NB4 (cell line): ENCODE measurements at regions not wholly inside any gene's neighbourhood (a gene's known extent, or its start where the extent isn't known, plus 50 kb on each side); places are given as distances from the start of the nearest gene placed in this dataset.

Experiments
- DNase-seq: peaks from one replicate; pipeline ENCODE4 v3.0.0; 2010; ENCODE audit warnings: low read depth
- H3K4me3 ChIP-seq: one replicate; pipeline ENCODE4 v1.5.1; 2011; ENCODE audit warnings: mild to moderate bottlenecking, low read depth, low read length, moderate library complexity
- MYC ChIP-seq: IDR thresholded peaks from 2 replicates; pipeline ENCODE4 v1.6.1; 2011; ENCODE audit warnings: low read depth, low read length
- POLR2A ChIP-seq: IDR thresholded peaks from 2 replicates; pipeline ENCODE4 v1.6.1; 2011; ENCODE audit warnings: mild to moderate bottlenecking; ENCODE audit not compliant: insufficient read length; ENCODE audit errors: extremely low read depth
- TF ChIP-seq, protein P1 (sequence below): IDR thresholded peaks from one replicate; pipeline ENCODE4 v1.5.1; 2012; ENCODE audit warnings: low read depth, low read length
- TF ChIP-seq, protein P2 (sequence below): IDR thresholded peaks from 2 replicates; pipeline ENCODE4 v1.6.1; 2011; ENCODE audit warnings: low read depth, low read length

DNA sequence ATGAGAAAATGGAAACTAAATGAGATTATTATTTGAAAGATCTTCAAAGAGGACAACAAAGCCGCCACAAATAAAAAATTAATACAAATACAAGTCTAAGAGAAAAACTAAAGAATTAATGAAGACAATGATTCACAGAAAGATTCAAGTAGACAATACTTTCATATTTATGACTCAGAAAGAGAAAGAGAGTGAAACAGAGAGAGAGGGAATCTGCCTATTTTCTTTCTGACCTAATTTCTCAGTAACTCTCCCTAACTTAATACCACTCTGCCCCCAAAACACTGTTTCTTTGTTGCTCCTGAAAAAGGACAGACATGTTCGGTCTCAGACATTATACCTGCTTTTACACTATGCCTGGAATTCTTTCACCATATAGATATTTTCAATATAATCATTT lies 259.1 kb downstream of the SLC6A15 start:
- no peak for DNase-seq
- TF ChIP-seq MYC: no peak
- TF ChIP-seq, protein P1, sequence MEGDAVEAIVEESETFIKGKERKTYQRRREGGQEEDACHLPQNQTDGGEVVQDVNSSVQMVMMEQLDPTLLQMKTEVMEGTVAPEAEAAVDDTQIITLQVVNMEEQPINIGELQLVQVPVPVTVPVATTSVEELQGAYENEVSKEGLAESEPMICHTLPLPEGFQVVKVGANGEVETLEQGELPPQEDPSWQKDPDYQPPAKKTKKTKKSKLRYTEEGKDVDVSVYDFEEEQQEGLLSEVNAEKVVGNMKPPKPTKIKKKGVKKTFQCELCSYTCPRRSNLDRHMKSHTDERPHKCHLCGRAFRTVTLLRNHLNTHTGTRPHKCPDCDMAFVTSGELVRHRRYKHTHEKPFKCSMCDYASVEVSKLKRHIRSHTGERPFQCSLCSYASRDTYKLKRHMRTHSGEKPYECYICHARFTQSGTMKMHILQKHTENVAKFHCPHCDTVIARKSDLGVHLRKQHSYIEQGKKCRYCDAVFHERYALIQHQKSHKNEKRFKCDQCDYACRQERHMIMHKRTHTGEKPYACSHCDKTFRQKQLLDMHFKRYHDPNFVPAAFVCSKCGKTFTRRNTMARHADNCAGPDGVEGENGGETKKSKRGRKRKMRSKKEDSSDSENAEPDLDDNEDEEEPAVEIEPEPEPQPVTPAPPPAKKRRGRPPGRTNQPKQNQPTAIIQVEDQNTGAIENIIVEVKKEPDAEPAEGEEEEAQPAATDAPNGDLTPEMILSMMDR: no peak
- TF ChIP-seq, protein P2, sequence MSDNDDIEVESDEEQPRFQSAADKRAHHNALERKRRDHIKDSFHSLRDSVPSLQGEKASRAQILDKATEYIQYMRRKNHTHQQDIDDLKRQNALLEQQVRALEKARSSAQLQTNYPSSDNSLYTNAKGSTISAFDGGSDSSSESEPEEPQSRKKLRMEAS: no peak
- TF ChIP-seq POLR2A: no peak
- H3K4me3 ChIP-seq: no peak overlapping the region

DNA sequence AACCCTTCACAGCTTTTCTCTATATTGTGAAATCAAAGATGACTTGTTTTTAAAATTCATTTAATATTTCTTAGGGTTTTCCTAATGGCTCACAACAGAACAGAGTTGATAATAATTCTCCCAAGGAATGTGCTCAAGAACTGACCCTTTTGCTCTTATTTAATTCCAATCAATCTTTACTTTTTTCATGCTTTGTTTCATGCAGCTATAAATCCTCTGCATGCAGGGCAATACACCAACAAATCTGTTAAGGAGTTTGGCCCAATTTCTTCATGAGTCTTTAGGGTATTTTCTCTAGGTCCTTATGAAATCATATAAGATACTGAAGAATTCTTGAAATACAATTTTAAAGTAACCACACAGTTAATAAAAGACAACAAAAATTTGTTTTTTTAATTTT lies 264.2 kb downstream of the SLC6A15 start:
- H3K4me3 ChIP-seq: no peak overlapping the region
- no peak for TF ChIP-seq POLR2A
- TF ChIP-seq MYC: no peak
- TF ChIP-seq, protein P1: no peak
- TF ChIP-seq, protein P2: no peak
- no peak for DNase-seq

DNA sequence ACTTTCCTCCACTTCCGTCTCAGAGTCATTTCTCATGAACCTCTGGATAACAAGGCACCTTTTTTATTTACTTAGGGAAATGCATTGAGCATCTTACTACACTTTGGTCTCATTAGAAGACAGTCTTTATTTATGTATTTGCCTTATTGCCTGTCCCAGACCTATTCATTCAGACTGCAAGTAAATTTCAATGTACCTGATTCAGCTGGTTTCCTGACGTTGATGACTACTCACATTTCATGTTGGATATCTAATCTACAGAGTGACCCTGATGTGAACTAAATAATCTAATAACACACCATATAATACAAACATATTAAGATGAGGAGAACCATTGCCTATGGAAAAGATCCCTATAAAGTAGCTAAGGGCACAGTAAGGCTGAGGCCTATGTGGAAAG lies 267.7 kb downstream of the SLC6A15 start:
- TF ChIP-seq POLR2A: no peak
- no peak for TF ChIP-seq MYC
- TF ChIP-seq, protein P1: no peak
- TF ChIP-seq, protein P2: no peak
- DNase-seq: no peak
- H3K4me3 ChIP-seq: no peak overlapping the region

DNA sequence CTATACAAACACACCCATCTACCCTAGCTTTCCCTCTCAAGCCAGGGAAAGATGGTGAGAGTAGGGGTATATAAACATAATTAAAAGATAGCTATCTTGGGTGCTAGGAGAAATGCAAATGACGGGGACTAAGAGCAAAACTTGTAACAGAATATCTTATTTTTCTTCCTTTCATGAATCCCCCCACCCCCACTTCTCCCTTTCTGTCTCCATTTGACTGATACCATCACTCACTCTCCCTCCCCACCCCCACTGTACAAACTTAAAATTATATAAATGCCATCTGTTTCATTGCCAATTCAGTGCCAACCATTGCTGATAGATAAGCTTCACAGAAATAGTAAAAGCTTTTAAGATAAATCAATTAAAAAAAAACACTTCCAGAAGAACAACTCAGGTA lies 268.6 kb downstream of the SLC6A15 start:
- H3K4me3 ChIP-seq: no peak overlapping the region
- DNase-seq: no peak
- TF ChIP-seq, protein P1: no peak
- TF ChIP-seq MYC (no peak), POLR2A (no peak)
- TF ChIP-seq, protein P2: no peak

DNA sequence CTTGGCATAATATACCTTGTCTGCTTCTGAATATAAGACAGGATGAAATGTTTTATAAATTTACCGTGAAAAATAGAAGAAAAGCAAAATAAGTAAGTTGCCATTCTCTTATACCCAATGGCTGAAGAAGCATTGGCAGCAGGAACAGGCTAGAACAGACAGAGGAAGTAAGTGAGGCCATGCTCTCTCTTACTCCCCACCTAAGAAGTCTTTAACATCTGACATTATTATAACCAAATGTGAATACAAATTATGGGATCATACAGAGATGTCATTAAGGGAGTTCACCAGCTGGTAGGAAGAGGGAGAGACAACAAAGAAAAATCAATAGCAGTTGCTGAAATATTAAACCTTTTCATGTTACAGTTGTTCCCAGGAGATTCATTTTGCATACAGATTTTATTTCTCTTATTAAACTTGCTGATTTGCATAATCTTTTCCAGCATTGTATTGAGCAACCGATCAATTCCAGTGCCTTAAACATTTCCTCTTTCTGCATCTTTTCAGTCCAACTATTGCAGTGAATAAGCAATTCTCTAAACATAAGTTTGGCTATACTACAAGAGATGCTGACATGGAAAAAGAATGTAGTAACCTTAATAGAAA lies 270.6 kb downstream of the SLC6A15 start:
- DNase-seq: no peak
- H3K4me3 ChIP-seq: no peak overlapping the region
- TF ChIP-seq, protein P1: no peak
- TF ChIP-seq MYC (no peak), POLR2A (no peak)
- TF ChIP-seq, protein P2: no peak
